ENCODE measurements at regions not wholly inside any gene's neighbourhood (a gene's known extent, or its start where the extent isn't known, plus 50 kb on each side); places are given as distances from the start of the nearest gene placed in this dataset.

GRCh38 chr14:40028991-40029390, 596.8 kb upstream of the FBXO33 start:
- TF ChIP-seq POLR2A (IDR thresholded peaks at IDR 0.05) = no peak
- no peak for TF ChIP-seq CTCF (IDR thresholded peaks at IDR 0.05)
- no peak for TF ChIP-seq POLR2AphosphoS5 (IDR thresholded peaks at IDR 0.05)

All from stomach (tissue), 4 donors.